H9 (cell line): ENCODE measurements at regions not wholly inside any gene's neighbourhood (a gene's known extent, or its start where the extent isn't known, plus 50 kb on each side); places are given as distances from the start of the nearest gene placed in this dataset.
A peak's percentile ranks its signal among the peaks of the same experiment; 100 is the strongest.

ENCODE experiments used
- DNase-seq: peaks from one replicate; pipeline ENCODE4 v3.0.0-alpha.2; 2017
- H2AFZ ChIP-seq: one replicate; pipeline ENCODE4 v1.6.1; 2013; ENCODE audit warnings: mild to moderate bottlenecking, low read length, control low read depth, moderate library complexity
- H2AK5ac ChIP-seq: 2 replicates; pipeline ENCODE4 v1.6.1; 2013; ENCODE audit warnings: low read length, control low read depth, mixed read lengths; ENCODE audit not compliant: insufficient read length
- H2BK120ac ChIP-seq: one replicate; pipeline ENCODE4 v1.6.1; 2013; ENCODE audit warnings: low read depth, mild to moderate bottlenecking, low read length, control low read depth, inconsistent platforms; ENCODE audit not compliant: poor library complexity, severe bottlenecking
- H2BK12ac ChIP-seq: 2 replicates; pipeline ENCODE4 v1.6.1; 2013; ENCODE audit warnings: low read length, control low read depth, mixed read lengths, low read depth; ENCODE audit not compliant: insufficient read length
- H2BK15ac ChIP-seq: 2 replicates; pipeline ENCODE4 v1.6.1; 2013; ENCODE audit warnings: low read depth, low read length, control low read depth
- H2BK20ac ChIP-seq: one replicate; pipeline ENCODE4 v1.6.1; 2013; ENCODE audit warnings: low read depth, mild to moderate bottlenecking, low read length, control low read depth, inconsistent platforms; ENCODE audit not compliant: poor library complexity, severe bottlenecking
- H2BK5ac ChIP-seq: 2 replicates; pipeline ENCODE4 v1.6.1; 2013; ENCODE audit warnings: low read length, control low read depth, mixed read lengths; ENCODE audit not compliant: insufficient read length
- H3K14ac ChIP-seq: 2 replicates; pipeline ENCODE4 v1.6.1; 2013; ENCODE audit warnings: low read length, control low read depth; ENCODE audit not compliant: insufficient read depth
- H3K18ac ChIP-seq: 2 replicates; pipeline ENCODE4 v1.6.1; 2013; ENCODE audit warnings: low read depth, mild to moderate bottlenecking, mixed read lengths, low read length, control low read depth; ENCODE audit not compliant: insufficient read length
- H3K23ac ChIP-seq: 2 replicates; pipeline ENCODE4 v1.6.1; 2013; ENCODE audit warnings: low read length, control low read depth, mixed read lengths, low read depth; ENCODE audit not compliant: insufficient read length
- H3K23me2 ChIP-seq: 2 replicates; pipeline ENCODE4 v1.6.1; 2013; ENCODE audit warnings: low read depth, mild to moderate bottlenecking, mixed read lengths, low read length, control low read depth; ENCODE audit not compliant: insufficient read length, poor library complexity, severe bottlenecking
- H3K27ac ChIP-seq: 2 replicates; pipeline ENCODE4 v1.5.1; 2013; ENCODE audit warnings: low read length, control low read depth, mixed read lengths, low read depth; ENCODE audit not compliant: insufficient read length
- H3K27me3 ChIP-seq: 2 replicates; pipeline ENCODE4 v1.6.1; 2013; ENCODE audit warnings: low read length, control low read depth, inconsistent platforms; ENCODE audit not compliant: insufficient read depth
- H3K4ac ChIP-seq: 2 replicates; pipeline ENCODE4 v1.6.1; 2013; ENCODE audit warnings: low read depth, mild to moderate bottlenecking, control low read depth, inconsistent platforms, low read length, moderate library complexity
- H3K4me1 ChIP-seq: 2 replicates; pipeline ENCODE4 v1.6.1; 2013; ENCODE audit warnings: low read length, control low read depth, inconsistent platforms; ENCODE audit not compliant: insufficient read depth
- H3K4me2 ChIP-seq: 2 replicates; pipeline ENCODE4 v1.6.1; 2013; ENCODE audit warnings: low read length, control low read depth, mixed read lengths; ENCODE audit not compliant: insufficient read length, insufficient read depth
- H3K56ac ChIP-seq: 2 replicates; pipeline ENCODE4 v1.6.1; 2013; ENCODE audit warnings: low read depth, mild to moderate bottlenecking, mixed read lengths, low read length, control low read depth; ENCODE audit not compliant: insufficient read length
- H3K79me1 ChIP-seq: 2 replicates; pipeline ENCODE4 v1.6.1; 2013; ENCODE audit warnings: low read depth, mild to moderate bottlenecking, moderate library complexity, low read length, control low read depth, inconsistent platforms; ENCODE audit not compliant: insufficient read depth, poor library complexity, severe bottlenecking
- H3K79me2 ChIP-seq: 2 replicates; pipeline ENCODE4 v1.6.1; 2013; ENCODE audit warnings: low read length, control low read depth, inconsistent platforms; ENCODE audit not compliant: insufficient read depth
- H3K9ac ChIP-seq: 2 replicates; pipeline ENCODE4 v1.6.1; 2013; ENCODE audit warnings: low read length, control low read depth, mixed read lengths; ENCODE audit not compliant: insufficient read length; ENCODE audit errors: extremely low read depth
- H3K9me3 ChIP-seq: one replicate; pipeline ENCODE4 v1.6.1; 2013; ENCODE audit warnings: low read depth, low read length, inconsistent platforms; ENCODE audit not compliant: control insufficient read depth
- H3T11ph ChIP-seq: one replicate; pipeline ENCODE4 v1.6.1; 2013; ENCODE audit warnings: mild to moderate bottlenecking, low read length, control low read depth, inconsistent platforms
- H4K20me1 ChIP-seq: one replicate; pipeline ENCODE4 v1.6.1; 2013; ENCODE audit not compliant: control insufficient read depth, insufficient read length, insufficient read depth
- H4K5ac ChIP-seq: 2 replicates; pipeline ENCODE4 v1.6.1; 2013; ENCODE audit warnings: low read depth, mild to moderate bottlenecking, mixed read lengths, low read length, control low read depth; ENCODE audit not compliant: insufficient read length
- H4K8ac ChIP-seq: replicated peaks from 2 replicates; pipeline ENCODE4 v1.6.1; 2013; ENCODE audit warnings: low read length, control low read depth, mixed read lengths, low read depth; ENCODE audit not compliant: insufficient read length
- H4K91ac ChIP-seq: 2 replicates; pipeline ENCODE4 v1.6.1; 2013; ENCODE audit warnings: low read depth, mild to moderate bottlenecking, moderate library complexity, mixed read lengths, low read length, control low read depth; ENCODE audit not compliant: insufficient read length
- H3K27ac Mint-ChIP-seq, 3 experiments: 2 replicates in 2 of 3; 3 replicates in 1 of 3; pipeline ENCODE4 v1.8.0; 2020 to 2021; ENCODE audit warnings: mixed read lengths in 3 of 3, mild to moderate bottlenecking in 1 of 3, moderate library complexity in 1 of 3
- H3K27me3 Mint-ChIP-seq: 2 replicates; pipeline ENCODE4 v1.8.0; 2021; ENCODE audit warnings: low read depth, mild to moderate bottlenecking, moderate library complexity, mixed read lengths
- H3K36me3 Mint-ChIP-seq, 3 experiments: 2 replicates in 2 of 3; 3 replicates in 1 of 3; pipeline ENCODE4 v1.8.0; 2020 to 2021; ENCODE audit warnings: low read depth in 3 of 3, mixed read lengths in 3 of 3; ENCODE audit not compliant: insufficient read depth in 1 of 3
- H3K4me1 Mint-ChIP-seq, 2 experiments: 2 replicates each; pipeline ENCODE4 v1.8.0; 2020; ENCODE audit warnings: mixed read lengths in 2 of 2
- H3K4me3 Mint-ChIP-seq, 2 experiments: 2 replicates in 1 of 2; 3 replicates in 1 of 2; pipeline ENCODE4 v1.8.0; 2020 to 2021; ENCODE audit warnings: mild to moderate bottlenecking in 2 of 2, mixed read lengths in 2 of 2, moderate library complexity in 1 of 2
- H3K9me3 Mint-ChIP-seq, 2 experiments: 2 replicates in 1 of 2; 3 replicates in 1 of 2; pipeline ENCODE4 v1.8.0; 2020; ENCODE audit warnings: mild to moderate bottlenecking in 2 of 2, mixed read lengths in 2 of 2, moderate library complexity in 1 of 2
- CTCF ChIP-seq: fragments of 200-600 bp; sonication (generic); conservative IDR thresholded peaks from 3 replicates; pipeline ENCODE4 v1.8.0; 2021; ENCODE audit warnings: antibody characterized with exemption, mild to moderate bottlenecking
- WGBS: extraction: QIAGEN DNeasy Blood & Tissue Kit; methylation state at CpG from one replicate; pipeline ENCODE4 v1.1.7; 2013; ENCODE audit warnings: missing lambda C conversion rate, low lambda C conversion rate, mixed read lengths; ENCODE audit not compliant: insufficient read length; ENCODE audit errors: extremely low coverage; 5-methylcytosine and 5-hydroxymethylcytosine counted together

GRCh38 chr1:78237364-78237916 lies 191.7 kb downstream of the GIPC2 start:
- no peak overlapping the region for H4K8ac ChIP-seq
- H3K18ac ChIP-seq: no peak overlapping the region
- no CpG with 5 or more reads among the region's 4 CpGs for WGBS
- no peak overlapping the region for H3T11ph ChIP-seq
- no peak overlapping the region for H2BK15ac ChIP-seq
- no peak overlapping the region for H3K9ac ChIP-seq
- no peak overlapping the region for H3K56ac ChIP-seq
- peaks cover 53% of the 10 kb centered on the region for H3K27me3 ChIP-seq
- no peak overlapping the region for H2BK5ac ChIP-seq
- H3K79me1 ChIP-seq: no peaks in the 10 kb centered on the region
- H3K23ac ChIP-seq: no peak overlapping the region
- H2AK5ac ChIP-seq: no peak overlapping the region
- H4K20me1 ChIP-seq: no peaks in the 10 kb centered on the region
- no peak overlapping the region for H3K27ac Mint-ChIP-seq
- H3K14ac ChIP-seq: no peak overlapping the region
- no peak overlapping the region for H4K5ac ChIP-seq
- no peak overlapping the region for H3K27ac ChIP-seq
- H3K23me2 ChIP-seq: no peaks in the 10 kb centered on the region
- no peak overlapping the region for H3K4ac ChIP-seq
- H2AFZ ChIP-seq: no peak overlapping the region
- no peaks in the 10 kb centered on the region; a peak in 1 of 7 replicates for H3K36me3 Mint-ChIP-seq
- H3K4me3 Mint-ChIP-seq: no peak overlapping the region
- TF ChIP-seq CTCF: no peak
- no peak overlapping the region for H2BK12ac ChIP-seq
- peaks cover 11 to 29% of the 10 kb centered on the region in 2 experiments for H3K4me1 Mint-ChIP-seq
- no peak overlapping the region for H2BK20ac ChIP-seq
- H3K9me3 Mint-ChIP-seq: peaks cover 13 to 14% of the 10 kb centered on the region in 2 experiments
- H3K9me3 ChIP-seq: no peaks in the 10 kb centered on the region
- no peak overlapping the region for H3K4me2 ChIP-seq
- H2BK120ac ChIP-seq: no peak overlapping the region
- H3K4me1 ChIP-seq: no peaks in the 10 kb centered on the region
- no peaks in the 10 kb centered on the region for H3K79me2 ChIP-seq
- H4K91ac ChIP-seq: no peak overlapping the region
- peaks cover 100% of the 10 kb centered on the region for H3K27me3 Mint-ChIP-seq
- DNase-seq: peak; percentile 75
